ENCODE measurements at regions not wholly inside any gene's neighbourhood (a gene's known extent, or its start where the extent isn't known, plus 50 kb on each side); places are given as distances from the start of the nearest gene placed in this dataset.
"Not testable (repeated sequence)": the region's sequence is repeated elsewhere in the genome, so short reads cannot be mapped to it uniquely, and the experiment has no call there.

GRCh38 chr22:23449748-23450433 lies 130.2 kb downstream of the IGLL1 start:
- H3K4me3 Mint-ChIP-seq; H3K27me3 ChIP-seq (ENCODE audit: control insufficient read depth, insufficient read depth, low read length): not testable (repeated sequence)

GRCh38 chr22:23448499-23449288 lies 131.4 kb downstream of the IGLL1 start:
- peaks cover 0 to 12% (median 3%) of the 10 kb centered on the region in 7 donors for H3K9me3 Mint-ChIP-seq
- not testable (repeated sequence) for H3K4me1 ChIP-seq (ENCODE audit: control insufficient read depth, insufficient read depth, low read length, poor library complexity, severe bottlenecking); H3K4me3 ChIP-seq (ENCODE audit: low read depth, low read length); H3K4me3 Mint-ChIP-seq; H3K27me3 ChIP-seq (ENCODE audit: control insufficient read depth, insufficient read depth, low read length); H3K36me3 ChIP-seq (ENCODE audit: control insufficient read depth, insufficient read depth, low read length); H3K27me3 Mint-ChIP-seq; ATAC-seq (ENCODE audit: low read depth in 2 of 2); H3K36me3 Mint-ChIP-seq; H3K4me1 Mint-ChIP-seq; H3K27ac Mint-ChIP-seq; DNase-seq; H3K9me3 ChIP-seq (ENCODE audit: control insufficient read depth in 2 of 2, low read length in 2 of 2); H3K27ac ChIP-seq (ENCODE audit: insufficient read depth, low read length, poor library complexity, severe bottlenecking)

More at GRCh38 chr22:23449748-23450433, 130.2 kb downstream of the IGLL1 start:
- not testable (repeated sequence) for H3K4me1 ChIP-seq (ENCODE audit: control insufficient read depth, insufficient read depth, low read length, poor library complexity, severe bottlenecking); DNase-seq; H3K36me3 Mint-ChIP-seq; H3K27me3 Mint-ChIP-seq; H3K36me3 ChIP-seq (ENCODE audit: control insufficient read depth, insufficient read depth, low read length); H3K27ac Mint-ChIP-seq; H3K4me1 Mint-ChIP-seq; H3K9me3 ChIP-seq (ENCODE audit: control insufficient read depth in 2 of 2, low read length in 2 of 2); H3K4me3 ChIP-seq (ENCODE audit: low read depth, low read length); ATAC-seq (ENCODE audit: low read depth in 2 of 2); H3K27ac ChIP-seq (ENCODE audit: insufficient read depth, low read length, poor library complexity, severe bottlenecking)
- peaks cover 0 to 12% (median 2%) of the 10 kb centered on the region in 7 donors for H3K9me3 Mint-ChIP-seq

GRCh38 chr22:23446796-23447350 lies 133.2 kb downstream of the IGLL1 start:
- no peak overlapping the region for H3K4me3 Mint-ChIP-seq
- H3K9me3 ChIP-seq (ENCODE audit: control insufficient read depth in 2 of 2, low read length in 2 of 2) = no peaks in the 10 kb centered on the region
- H3K27ac Mint-ChIP-seq = no peak overlapping the region
- no peak overlapping the region for H3K27ac ChIP-seq (ENCODE audit: insufficient read depth, low read length, poor library complexity, severe bottlenecking)
- no peaks in the 10 kb centered on the region for H3K27me3 ChIP-seq (ENCODE audit: control insufficient read depth, insufficient read depth, low read length)
- no peaks in the 10 kb centered on the region for H3K36me3 ChIP-seq (ENCODE audit: control insufficient read depth, insufficient read depth, low read length)
- no peaks in the 10 kb centered on the region for H3K4me1 Mint-ChIP-seq
- no peak overlapping the region for H3K4me3 ChIP-seq (ENCODE audit: low read depth, low read length)
- peaks cover 4% of the 10 kb centered on the region for H3K27me3 Mint-ChIP-seq
- DNase-seq = no peak
- no peak for ATAC-seq (ENCODE audit: low read depth in 2 of 2)
- H3K4me1 ChIP-seq (ENCODE audit: control insufficient read depth, insufficient read depth, low read length, poor library complexity, severe bottlenecking) = no peaks in the 10 kb centered on the region
- H3K36me3 Mint-ChIP-seq = no peaks in the 10 kb centered on the region
- peaks cover 0 to 12% (median 3%) of the 10 kb centered on the region in 7 donors for H3K9me3 Mint-ChIP-seq

GRCh38 chr22:23446194-23446593 lies 133.9 kb downstream of the IGLL1 start:
- ATAC-seq (ENCODE audit: low read depth in 2 of 2); H3K4me3 Mint-ChIP-seq; H3K27me3 Mint-ChIP-seq; DNase-seq; H3K27me3 ChIP-seq (ENCODE audit: control insufficient read depth, insufficient read depth, low read length); H3K27ac ChIP-seq (ENCODE audit: insufficient read depth, low read length, poor library complexity, severe bottlenecking); H3K27ac Mint-ChIP-seq; H3K36me3 Mint-ChIP-seq; H3K9me3 ChIP-seq (ENCODE audit: control insufficient read depth in 2 of 2, low read length in 2 of 2); H3K4me1 ChIP-seq (ENCODE audit: control insufficient read depth, insufficient read depth, low read length, poor library complexity, severe bottlenecking); H3K36me3 ChIP-seq (ENCODE audit: control insufficient read depth, insufficient read depth, low read length); H3K4me3 ChIP-seq (ENCODE audit: low read depth, low read length); H3K4me1 Mint-ChIP-seq: not testable (repeated sequence)
- H3K9me3 Mint-ChIP-seq = peaks cover 0 to 12% (median 3%) of the 10 kb centered on the region in 7 donors

- H3K9me3 Mint-ChIP-seq = peaks cover 0 to 12% (median 3%) of the 10 kb centered on the region in 7 donors
- not testable (repeated sequence) for H3K27me3 ChIP-seq (ENCODE audit: control insufficient read depth, insufficient read depth, low read length); H3K36me3 Mint-ChIP-seq; H3K4me3 ChIP-seq (ENCODE audit: low read depth, low read length); H3K27me3 Mint-ChIP-seq; H3K36me3 ChIP-seq (ENCODE audit: control insufficient read depth, insufficient read depth, low read length); H3K27ac Mint-ChIP-seq; H3K4me1 ChIP-seq (ENCODE audit: control insufficient read depth, insufficient read depth, low read length, poor library complexity, severe bottlenecking); H3K9me3 ChIP-seq (ENCODE audit: control insufficient read depth in 2 of 2, low read length in 2 of 2); ATAC-seq (ENCODE audit: low read depth in 2 of 2); H3K27ac ChIP-seq (ENCODE audit: insufficient read depth, low read length, poor library complexity, severe bottlenecking); DNase-seq; H3K4me1 Mint-ChIP-seq; H3K4me3 Mint-ChIP-seq
Measured at GRCh38 chr22:23443905-23444304, 136.2 kb downstream of the IGLL1 start.

- not testable (repeated sequence) for H3K9me3 Mint-ChIP-seq; H3K4me1 Mint-ChIP-seq; H3K27me3 Mint-ChIP-seq; H3K27ac Mint-ChIP-seq; H3K4me1 ChIP-seq (ENCODE audit: control insufficient read depth, insufficient read depth, low read length, poor library complexity, severe bottlenecking); H3K36me3 ChIP-seq (ENCODE audit: control insufficient read depth, insufficient read depth, low read length); H3K9me3 ChIP-seq (ENCODE audit: control insufficient read depth in 2 of 2, low read length in 2 of 2); ATAC-seq (ENCODE audit: low read depth in 2 of 2); DNase-seq; H3K36me3 Mint-ChIP-seq; H3K27ac ChIP-seq (ENCODE audit: insufficient read depth, low read length, poor library complexity, severe bottlenecking); H3K4me3 ChIP-seq (ENCODE audit: low read depth, low read length); H3K4me3 Mint-ChIP-seq; H3K27me3 ChIP-seq (ENCODE audit: control insufficient read depth, insufficient read depth, low read length)
Measured at GRCh38 chr22:23439581-23439980, 140.5 kb downstream of the IGLL1 start.

- Mint-ChIP-seq H3K36me3 (no peaks in the 10 kb centered on the region), H3K27ac (no peak overlapping the region), H3K4me3 (no peak overlapping the region), H3K9me3 (peaks cover 0 to 8% (median 0%) of the 10 kb centered on the region in 7 donors), H3K27me3 (no peaks in the 10 kb centered on the region), H3K4me1 (peaks cover 0 to 3% (median under 1%) of the 10 kb centered on the region in 4 donors)
- Histone ChIP-seq H3K9me3 (ENCODE audit: control insufficient read depth in 2 of 2, low read length in 2 of 2) (peaks cover 0 to 3% of the 10 kb centered on the region in 2 experiments), H3K27me3 (ENCODE audit: control insufficient read depth, insufficient read depth, low read length) (no peaks in the 10 kb centered on the region), H3K36me3 (ENCODE audit: control insufficient read depth, insufficient read depth, low read length) (no peaks in the 10 kb centered on the region), H3K27ac (ENCODE audit: insufficient read depth, low read length, poor library complexity, severe bottlenecking) (no peak overlapping the region), H3K4me3 (ENCODE audit: low read depth, low read length) (no peak overlapping the region), H3K4me1 (ENCODE audit: control insufficient read depth, insufficient read depth, low read length, poor library complexity, severe bottlenecking) (no peaks in the 10 kb centered on the region)
- ATAC-seq (ENCODE audit: low read depth in 2 of 2) = no peak
- no peak for DNase-seq
Measured at GRCh38 chr22:23438216-23438615, 141.9 kb downstream of the IGLL1 start.

Data from CD4-positive, CD25-positive, alpha-beta regulatory T cell (primary cell).